GM12873 (cell line): ENCODE measurements at regions not wholly inside any gene's neighbourhood (a gene's known extent, or its start where the extent isn't known, plus 50 kb on each side); places are given as distances from the start of the nearest gene placed in this dataset.

Source experiments
- TF ChIP-seq, protein P1 (sequence below): IDR thresholded peaks from 2 replicates; pipeline ENCODE4 v1.5.1; 2012; ENCODE audit warnings: low read depth, mild to moderate bottlenecking, moderate library complexity, low read length, control low read depth; ENCODE audit not compliant: insufficient read depth; ENCODE audit errors: missing control alignments

- TF ChIP-seq, protein P1, sequence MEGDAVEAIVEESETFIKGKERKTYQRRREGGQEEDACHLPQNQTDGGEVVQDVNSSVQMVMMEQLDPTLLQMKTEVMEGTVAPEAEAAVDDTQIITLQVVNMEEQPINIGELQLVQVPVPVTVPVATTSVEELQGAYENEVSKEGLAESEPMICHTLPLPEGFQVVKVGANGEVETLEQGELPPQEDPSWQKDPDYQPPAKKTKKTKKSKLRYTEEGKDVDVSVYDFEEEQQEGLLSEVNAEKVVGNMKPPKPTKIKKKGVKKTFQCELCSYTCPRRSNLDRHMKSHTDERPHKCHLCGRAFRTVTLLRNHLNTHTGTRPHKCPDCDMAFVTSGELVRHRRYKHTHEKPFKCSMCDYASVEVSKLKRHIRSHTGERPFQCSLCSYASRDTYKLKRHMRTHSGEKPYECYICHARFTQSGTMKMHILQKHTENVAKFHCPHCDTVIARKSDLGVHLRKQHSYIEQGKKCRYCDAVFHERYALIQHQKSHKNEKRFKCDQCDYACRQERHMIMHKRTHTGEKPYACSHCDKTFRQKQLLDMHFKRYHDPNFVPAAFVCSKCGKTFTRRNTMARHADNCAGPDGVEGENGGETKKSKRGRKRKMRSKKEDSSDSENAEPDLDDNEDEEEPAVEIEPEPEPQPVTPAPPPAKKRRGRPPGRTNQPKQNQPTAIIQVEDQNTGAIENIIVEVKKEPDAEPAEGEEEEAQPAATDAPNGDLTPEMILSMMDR = no peak
Measured at GRCh38 chr12:22115711-22116110, 69.7 kb downstream of the CMAS start.

DNA sequence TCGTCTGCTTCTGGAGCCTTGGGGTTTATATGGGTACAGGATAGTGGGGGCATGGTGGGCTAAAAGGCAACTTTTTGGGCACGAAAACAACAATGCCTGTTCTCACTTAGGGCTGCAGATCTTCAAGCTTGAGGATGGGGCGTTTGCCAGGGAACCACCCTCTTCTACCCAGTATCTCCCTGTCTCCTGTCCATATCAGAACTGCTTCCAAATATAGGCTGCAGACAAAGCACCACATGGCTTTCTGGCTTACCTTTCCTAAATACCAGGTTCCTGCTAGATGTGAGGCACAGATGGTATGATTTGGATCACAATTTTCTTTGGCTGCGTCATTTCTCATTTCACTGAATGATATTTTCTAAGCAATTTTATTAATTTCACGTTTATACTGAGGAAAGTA is 70.4 kb downstream of the CMAS start:
- TF ChIP-seq, protein P1 = no peak

GRCh38 chr12:22117563-22118237 is 71.7 kb downstream of the CMAS start:
- TF ChIP-seq, protein P1 = no peak

GRCh38 chr12:22118238-22118790 is 72.3 kb downstream of the CMAS start:
- TF ChIP-seq, protein P1 = no peak

DNA sequence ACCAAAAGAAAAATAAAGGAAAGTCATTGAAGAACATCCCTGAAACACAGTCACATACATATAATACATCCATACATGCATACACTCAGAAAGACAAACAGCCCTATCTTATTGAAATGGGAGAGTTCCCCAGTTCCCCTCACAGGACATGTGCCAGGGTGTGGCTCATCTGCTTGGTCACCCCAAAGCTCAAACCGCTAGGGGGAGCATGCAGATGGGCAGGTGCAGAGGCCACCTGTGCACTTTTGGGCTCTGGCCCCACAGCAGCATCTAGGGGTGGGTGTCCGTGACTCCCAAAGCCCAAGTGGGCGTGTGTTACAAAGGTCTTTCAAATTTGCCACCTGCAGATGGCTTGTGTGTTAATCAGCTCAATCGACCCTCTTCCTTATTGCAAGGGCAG is 75.2 kb downstream of the CMAS start:
- TF ChIP-seq, protein P1 = peak; percentile 64

DNA sequence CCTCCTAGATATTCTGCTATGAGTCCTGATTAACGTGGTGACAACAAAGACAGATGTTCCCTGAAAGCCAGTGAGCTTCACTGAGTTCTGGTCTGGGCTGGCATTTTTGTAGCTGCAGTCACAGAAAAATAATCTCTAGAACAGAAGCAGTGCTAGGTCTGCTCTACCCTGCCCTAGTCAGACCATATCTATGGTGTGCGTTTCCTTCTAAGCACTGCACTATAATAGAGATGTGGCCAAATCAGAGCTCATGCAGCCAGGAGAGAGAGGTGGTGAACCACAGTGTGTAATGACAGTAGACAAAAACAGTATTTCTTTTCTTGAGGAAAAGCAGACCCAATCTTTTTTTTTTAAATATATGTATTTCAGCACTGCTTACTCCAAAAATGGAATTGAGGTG is 76.3 kb downstream of the CMAS start:
- TF ChIP-seq, protein P1 = no peak

DNA sequence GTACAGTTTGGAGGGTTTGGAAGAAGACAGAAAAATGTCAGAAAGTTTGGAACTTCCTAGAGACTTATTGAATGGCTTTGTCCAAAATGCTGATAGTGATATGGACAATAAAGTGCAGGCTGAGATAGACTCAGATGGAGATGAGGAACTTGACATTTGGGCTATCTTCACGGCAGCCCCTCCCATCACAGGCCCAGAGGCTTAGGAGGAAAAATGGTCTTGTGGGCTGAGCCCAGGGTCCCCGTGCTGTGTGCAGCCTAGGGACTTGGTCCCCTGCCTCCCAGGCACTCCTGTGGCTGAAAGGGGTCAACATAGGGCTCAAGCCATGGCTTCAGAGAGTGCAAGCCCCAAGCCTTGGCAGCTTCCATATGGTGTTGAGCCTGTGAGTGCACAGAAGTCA is 79.0 kb downstream of the CMAS start:
- TF ChIP-seq, protein P1 = no peak
